Activated B cell treated with CpG ODN at 0.5 μM for 24 hours (primary cell): ENCODE measurements at regions not wholly inside any gene's neighbourhood (a gene's known extent, or its start where the extent isn't known, plus 50 kb on each side); places are given as distances from the start of the nearest gene placed in this dataset.

Experiments used
- ATAC-seq: fragments of 200-7000 bp; cut with Tn5 transposase; one replicate; pipeline ENCODE4 v1.10.0; 2021; ENCODE audit warnings: low read depth, mild to moderate bottlenecking, moderate library complexity
- CTCF ChIA-PET: fragments of 350-600 bp; sonication (Branson Sonifier 250); formaldehyde crosslinking; loops from one replicate; lab custom pipeline; 2021; ENCODE audit warnings: antibody characterized with exemption; lab: Charles Lee
- POLR2A ChIA-PET: fragments of 350-600 bp; sonication (Branson Sonifier 250); formaldehyde crosslinking; loops from one replicate; lab custom pipeline; 2021; ENCODE audit warnings: antibody characterized with exemption; lab: Charles Lee
- DNase-seq: peaks from one replicate; pipeline ENCODE4 v3.0.0; 2022
- H3K27ac Mint-ChIP-seq: one replicate; pipeline ENCODE4 v1.8.0; 2020; ENCODE audit warnings: mixed read lengths
- H3K27me3 Mint-ChIP-seq: one replicate; pipeline ENCODE4 v1.8.0; 2021; ENCODE audit warnings: mixed read lengths
- H3K36me3 Mint-ChIP-seq: one replicate; pipeline ENCODE4 v1.8.0; 2021; ENCODE audit warnings: low read depth, mixed read lengths
- H3K4me1 Mint-ChIP-seq: one replicate; pipeline ENCODE4 v1.8.0; 2021; ENCODE audit warnings: mixed read lengths
- H3K4me3 Mint-ChIP-seq: one replicate; pipeline ENCODE4 v1.8.0; 2020; ENCODE audit warnings: mild to moderate bottlenecking, mixed read lengths
- H3K9me3 Mint-ChIP-seq: one replicate; pipeline ENCODE4 v1.8.0; 2020; ENCODE audit warnings: mixed read lengths
- intact Hi-C: fragments of 100-400 bp; cut with micrococcal nuclease; formaldehyde crosslinking; loops from one replicate; pipeline ENCODE4 v1.15.1; 2024
- TF ChIP-seq, protein P1 (sequence below): fragments of 200-600 bp; IDR thresholded peaks from one replicate; pipeline ENCODE4 v1.8.0; 2022; ENCODE audit warnings: antibody characterized with exemption, mild to moderate bottlenecking

GRCh38 chr2:166803373-166804000 is 84.8 kb upstream of the XIRP2 start:
- CTCF ChIA-PET: no interaction called here
- ATAC-seq: no peak
- H3K27ac Mint-ChIP-seq: no peak overlapping the region
- intact Hi-C loops: no loop called here
- no peak for DNase-seq
- no peaks in the 10 kb centered on the region for H3K27me3 Mint-ChIP-seq
- no peaks in the 10 kb centered on the region for H3K4me1 Mint-ChIP-seq
- POLR2A ChIA-PET: no interaction called here
- no peaks in the 10 kb centered on the region for H3K36me3 Mint-ChIP-seq
- TF ChIP-seq, protein P1, sequence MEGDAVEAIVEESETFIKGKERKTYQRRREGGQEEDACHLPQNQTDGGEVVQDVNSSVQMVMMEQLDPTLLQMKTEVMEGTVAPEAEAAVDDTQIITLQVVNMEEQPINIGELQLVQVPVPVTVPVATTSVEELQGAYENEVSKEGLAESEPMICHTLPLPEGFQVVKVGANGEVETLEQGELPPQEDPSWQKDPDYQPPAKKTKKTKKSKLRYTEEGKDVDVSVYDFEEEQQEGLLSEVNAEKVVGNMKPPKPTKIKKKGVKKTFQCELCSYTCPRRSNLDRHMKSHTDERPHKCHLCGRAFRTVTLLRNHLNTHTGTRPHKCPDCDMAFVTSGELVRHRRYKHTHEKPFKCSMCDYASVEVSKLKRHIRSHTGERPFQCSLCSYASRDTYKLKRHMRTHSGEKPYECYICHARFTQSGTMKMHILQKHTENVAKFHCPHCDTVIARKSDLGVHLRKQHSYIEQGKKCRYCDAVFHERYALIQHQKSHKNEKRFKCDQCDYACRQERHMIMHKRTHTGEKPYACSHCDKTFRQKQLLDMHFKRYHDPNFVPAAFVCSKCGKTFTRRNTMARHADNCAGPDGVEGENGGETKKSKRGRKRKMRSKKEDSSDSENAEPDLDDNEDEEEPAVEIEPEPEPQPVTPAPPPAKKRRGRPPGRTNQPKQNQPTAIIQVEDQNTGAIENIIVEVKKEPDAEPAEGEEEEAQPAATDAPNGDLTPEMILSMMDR: no peak
- H3K9me3 Mint-ChIP-seq: no peaks in the 10 kb centered on the region
- no peak overlapping the region for H3K4me3 Mint-ChIP-seq

DNA sequence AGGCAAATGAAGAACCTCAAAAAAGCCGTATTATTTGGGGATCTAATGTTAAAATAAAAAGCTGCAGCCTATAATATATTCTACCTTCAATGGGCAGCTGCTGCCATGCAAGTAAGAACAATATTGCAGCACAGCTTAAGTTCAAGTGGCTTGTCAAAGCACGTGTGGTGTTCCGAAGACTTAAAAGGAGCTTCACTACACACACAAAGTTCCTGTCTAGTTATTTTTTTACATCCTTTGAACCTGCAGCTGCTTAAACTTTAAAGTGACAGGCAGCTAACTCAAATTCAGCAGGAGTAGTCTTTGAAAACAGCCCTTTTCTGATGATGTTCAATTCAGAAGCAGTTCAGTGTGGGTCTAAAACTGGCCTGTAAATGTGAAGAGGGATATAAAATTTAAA is 85.8 kb upstream of the XIRP2 start:
- DNase-seq (no peak), ATAC-seq (no peak)
- CTCF ChIA-PET: no interaction called here
- no peaks in the 10 kb centered on the region for H3K27me3 Mint-ChIP-seq
- intact Hi-C loops: no loop called here
- H3K4me1 Mint-ChIP-seq: no peaks in the 10 kb centered on the region
- TF ChIP-seq, protein P1: no peak
- H3K4me3 Mint-ChIP-seq: no peak overlapping the region
- H3K9me3 Mint-ChIP-seq: no peaks in the 10 kb centered on the region
- POLR2A ChIA-PET: no interaction called here
- H3K36me3 Mint-ChIP-seq: no peaks in the 10 kb centered on the region
- no peak overlapping the region for H3K27ac Mint-ChIP-seq

DNA sequence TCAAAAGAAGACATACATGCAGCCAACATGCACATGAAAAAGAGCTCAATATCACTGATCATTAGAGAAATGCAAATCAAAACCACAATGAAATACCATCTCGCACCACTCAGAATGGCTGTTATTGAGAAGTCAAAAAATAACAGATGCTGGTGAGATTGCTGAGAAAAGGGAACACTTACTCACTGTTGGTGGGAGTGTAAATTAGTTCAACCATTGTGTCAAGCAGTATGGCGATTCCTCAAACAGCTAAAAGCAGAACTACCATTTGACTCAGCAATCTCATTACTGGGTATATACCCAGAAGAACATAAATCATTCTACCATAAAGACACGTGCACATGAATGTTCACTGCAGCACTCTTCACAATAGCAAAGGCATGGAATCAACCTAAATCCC is 95.5 kb upstream of the XIRP2 start:
- H3K36me3 Mint-ChIP-seq: no peaks in the 10 kb centered on the region
- intact Hi-C loops: no loop called here
- no peaks in the 10 kb centered on the region for H3K4me1 Mint-ChIP-seq
- ChIA-PET CTCF (no interaction called here), POLR2A (no interaction called here)
- H3K27me3 Mint-ChIP-seq: no peaks in the 10 kb centered on the region
- no peak overlapping the region for H3K27ac Mint-ChIP-seq
- TF ChIP-seq, protein P1: no peak
- peaks cover 9% of the 10 kb centered on the region for H3K9me3 Mint-ChIP-seq
- DNase-seq (no peak), ATAC-seq (no peak)
- no peak overlapping the region for H3K4me3 Mint-ChIP-seq

- ATAC-seq: no peak
- Mint-ChIP-seq H3K4me1 (no peaks in the 10 kb centered on the region), H3K27ac (no peak overlapping the region), H3K4me3 (no peak overlapping the region), H3K27me3 (no peaks in the 10 kb centered on the region), H3K9me3 (no peaks in the 10 kb centered on the region), H3K36me3 (no peaks in the 10 kb centered on the region)
- no peak for DNase-seq
- CTCF ChIA-PET: no interaction called here
- intact Hi-C loops: no loop called here
- POLR2A ChIA-PET: no interaction called here
- TF ChIP-seq, protein P1: no peak
Measured at GRCh38 chr2:166786707-166787106, 101.6 kb upstream of the XIRP2 start.

GRCh38 chr2:166784296-166784946 is 103.9 kb upstream of the XIRP2 start:
- Mint-ChIP-seq H3K4me3 (no peak overlapping the region), H3K4me1 (no peaks in the 10 kb centered on the region), H3K27me3 (no peaks in the 10 kb centered on the region), H3K9me3 (no peaks in the 10 kb centered on the region), H3K36me3 (no peaks in the 10 kb centered on the region), H3K27ac (no peak overlapping the region)
- ATAC-seq (no peak), DNase-seq (no peak)
- CTCF ChIA-PET: no interaction called here
- intact Hi-C loops: no loop called here
- POLR2A ChIA-PET: no interaction called here
- TF ChIP-seq, protein P1: no peak
